IMR-90 (cell line): ENCODE measurements at regions not wholly inside any gene's neighbourhood (a gene's known extent, or its start where the extent isn't known, plus 50 kb on each side); places are given as distances from the start of the nearest gene placed in this dataset.

Experiments
- BHLHE40 ChIP-seq: fragments of 150-350 bp; IDR thresholded peaks from 2 replicates; pipeline ENCODE4 v1.6.1; 2016; ENCODE audit warnings: mild to moderate bottlenecking, low read depth, low read length
- CEBPB ChIP-seq: IDR thresholded peaks from 2 replicates; pipeline ENCODE4 v1.6.1; 2012; ENCODE audit warnings: low read depth, low read length, improper control_type of control experiment
- CHD1 ChIP-seq: IDR thresholded peaks from 2 replicates; pipeline ENCODE4 v1.6.1; 2012; ENCODE audit warnings: low read depth, low read length, improper control_type of control experiment
- CTCF ChIP-seq: conservative IDR thresholded peaks from 2 replicates; pipeline ENCODE4 v1.5.1; 2012; ENCODE audit warnings: mild to moderate bottlenecking, low read depth, low read length, improper control_type of control experiment
- ELK1 ChIP-seq: fragments of 150-350 bp; IDR thresholded peaks from 2 replicates; pipeline ENCODE4 v1.6.1; 2016; ENCODE audit warnings: low read depth, mild to moderate bottlenecking, low read length, moderate library complexity, borderline replicate concordance
- MAFK ChIP-seq: IDR thresholded peaks from 2 replicates; pipeline ENCODE4 v1.6.1; 2012; ENCODE audit warnings: low read depth, low read length, improper control_type of control experiment
- MAZ ChIP-seq: IDR thresholded peaks from 2 replicates; pipeline ENCODE4 v1.6.1; 2012; ENCODE audit warnings: low read depth, mild to moderate bottlenecking, low read length, improper control_type of control experiment, moderate library complexity, borderline replicate concordance
- MXI1 ChIP-seq: IDR thresholded peaks from 2 replicates; pipeline ENCODE4 v1.6.1; 2012; ENCODE audit warnings: low read depth, mild to moderate bottlenecking, low read length, moderate library complexity, borderline replicate concordance
- POLR2A ChIP-seq: IDR thresholded peaks from 2 replicates; pipeline ENCODE4 v1.6.1; 2012; ENCODE audit warnings: mild to moderate bottlenecking, low read depth, low read length
- RAD21 ChIP-seq: IDR thresholded peaks from 2 replicates; pipeline ENCODE4 v1.6.1; 2012; ENCODE audit warnings: low read length, improper control_type of control experiment
- RCOR1 ChIP-seq: IDR thresholded peaks from 2 replicates; pipeline ENCODE4 v1.6.1; 2012; ENCODE audit warnings: mild to moderate bottlenecking, low read length, improper control_type of control experiment; ENCODE audit not compliant: insufficient replicate concordance
- RFX5 ChIP-seq: IDR thresholded peaks from 2 replicates; pipeline ENCODE4 v1.8.0; 2012; ENCODE audit warnings: low read depth, mild to moderate bottlenecking, low read length, moderate library complexity
- SMC3 ChIP-seq: fragments of 150-350 bp; IDR thresholded peaks from 2 replicates; pipeline ENCODE4 v1.6.1; 2016; ENCODE audit warnings: low read depth, mild to moderate bottlenecking, antibody characterized with exemption, low read length, moderate library complexity
- USF2 ChIP-seq: fragments of 150-350 bp; IDR thresholded peaks from 2 replicates; pipeline ENCODE4 v1.6.1; 2017; ENCODE audit warnings: mild to moderate bottlenecking, antibody characterized with exemption, low read length, low read depth

- TF ChIP-seq CEBPB (no peak), MXI1 (no peak), CTCF (no peak), POLR2A (no peak), RAD21 (no peak), BHLHE40 (no peak), RCOR1 (no peak), CHD1 (no peak), RFX5 (no peak), ELK1 (no peak), USF2 (no peak), MAZ (no peak), SMC3 (no peak), MAFK (no peak)
These were observed 136.4 kb downstream of the KIF26A start for GRCh38 chr14:104274806-104275205.
